ENCODE measurements at regions not wholly inside any gene's neighbourhood (a gene's known extent, or its start where the extent isn't known, plus 50 kb on each side); places are given as distances from the start of the nearest gene placed in this dataset.

DNA sequence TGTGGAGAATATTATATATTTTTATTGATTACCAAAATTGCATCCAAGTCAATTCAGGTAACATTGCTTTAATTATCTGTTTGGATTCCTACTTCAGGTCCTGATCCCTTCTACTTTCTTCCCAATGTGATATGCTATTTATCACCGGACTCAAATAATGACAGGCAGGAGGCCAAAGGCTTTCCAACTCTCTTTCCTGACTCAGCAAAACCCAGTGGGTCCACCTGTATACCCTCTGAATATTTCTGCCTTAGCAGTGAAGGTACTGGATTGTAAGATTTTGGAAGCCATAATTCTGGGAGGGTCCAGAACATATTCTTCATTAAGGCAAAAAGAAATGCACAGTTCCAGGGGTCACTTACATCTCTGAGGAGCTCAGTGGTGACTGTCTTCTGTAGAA, 260.2 kb upstream of the UBASH3B start:
- TF ChIP-seq, protein P1, sequence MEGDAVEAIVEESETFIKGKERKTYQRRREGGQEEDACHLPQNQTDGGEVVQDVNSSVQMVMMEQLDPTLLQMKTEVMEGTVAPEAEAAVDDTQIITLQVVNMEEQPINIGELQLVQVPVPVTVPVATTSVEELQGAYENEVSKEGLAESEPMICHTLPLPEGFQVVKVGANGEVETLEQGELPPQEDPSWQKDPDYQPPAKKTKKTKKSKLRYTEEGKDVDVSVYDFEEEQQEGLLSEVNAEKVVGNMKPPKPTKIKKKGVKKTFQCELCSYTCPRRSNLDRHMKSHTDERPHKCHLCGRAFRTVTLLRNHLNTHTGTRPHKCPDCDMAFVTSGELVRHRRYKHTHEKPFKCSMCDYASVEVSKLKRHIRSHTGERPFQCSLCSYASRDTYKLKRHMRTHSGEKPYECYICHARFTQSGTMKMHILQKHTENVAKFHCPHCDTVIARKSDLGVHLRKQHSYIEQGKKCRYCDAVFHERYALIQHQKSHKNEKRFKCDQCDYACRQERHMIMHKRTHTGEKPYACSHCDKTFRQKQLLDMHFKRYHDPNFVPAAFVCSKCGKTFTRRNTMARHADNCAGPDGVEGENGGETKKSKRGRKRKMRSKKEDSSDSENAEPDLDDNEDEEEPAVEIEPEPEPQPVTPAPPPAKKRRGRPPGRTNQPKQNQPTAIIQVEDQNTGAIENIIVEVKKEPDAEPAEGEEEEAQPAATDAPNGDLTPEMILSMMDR (conservative IDR thresholded peaks at IDR 0.05; ENCODE audit: control insufficient read depth, insufficient read depth, low read depth, low read length), result no peak
- no peak overlapping the region for H3K4me3 ChIP-seq (ENCODE audit: control insufficient read depth, low read depth, low read length)
- DNase-seq (ENCODE audit: low read depth), result no peak

DNA sequence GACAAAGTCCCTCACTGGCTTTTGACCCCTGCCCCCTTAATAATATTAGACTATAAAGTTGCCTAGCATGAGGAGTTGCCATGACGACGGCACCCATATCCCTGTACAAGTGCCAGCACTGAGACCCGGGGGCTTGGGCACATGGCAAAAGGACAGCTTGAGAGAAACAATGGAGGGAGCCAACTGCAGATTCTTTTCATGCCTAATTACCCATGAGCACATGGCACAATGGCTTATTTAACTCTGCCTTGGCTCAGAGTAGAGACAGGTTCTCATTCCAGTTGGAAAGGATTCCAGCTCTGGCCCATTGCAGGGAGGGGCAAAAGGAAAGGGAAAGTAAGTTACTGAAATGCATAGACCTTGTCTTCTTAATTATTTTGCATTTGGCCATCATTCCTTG, 261.2 kb upstream of the UBASH3B start:
- TF ChIP-seq, protein P1 (conservative IDR thresholded peaks at IDR 0.05; ENCODE audit: control insufficient read depth, insufficient read depth, low read depth, low read length), result no peak
- H3K4me3 ChIP-seq (ENCODE audit: control insufficient read depth, low read depth, low read length), result no peak overlapping the region
- no peak for DNase-seq (ENCODE audit: low read depth)

DNA sequence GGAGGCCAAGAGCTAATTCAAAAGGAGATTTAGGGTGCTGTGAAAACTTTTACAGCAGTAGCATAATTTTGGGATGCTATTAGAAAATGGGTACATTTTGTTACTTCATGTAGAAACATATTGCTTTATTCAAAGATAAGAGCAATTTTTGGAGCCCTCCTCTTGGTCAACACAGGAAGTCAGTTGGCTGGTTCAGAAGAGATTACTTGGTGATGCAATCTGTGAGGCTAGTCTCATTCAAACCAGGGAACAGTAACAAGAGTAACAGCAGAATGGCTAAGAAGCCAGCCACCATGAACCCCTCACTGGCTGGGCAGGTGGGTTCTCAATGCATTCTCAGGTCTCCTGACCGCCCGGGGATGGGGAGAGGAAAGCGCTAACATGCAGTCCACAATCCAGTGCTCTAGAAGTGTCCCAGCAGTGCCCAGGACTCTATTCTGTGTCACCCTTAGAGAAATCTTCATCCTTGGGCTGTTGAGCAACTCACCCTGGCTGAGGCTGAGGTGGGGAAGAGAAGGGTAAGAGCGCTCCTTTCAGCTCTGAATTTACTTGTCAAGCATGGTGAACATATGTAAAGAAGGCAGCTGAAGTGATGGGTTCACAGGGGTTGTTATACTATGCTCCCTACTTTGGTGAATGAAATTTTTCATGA, 262.2 kb upstream of the UBASH3B start:
- H3K4me3 ChIP-seq (ENCODE audit: control insufficient read depth, low read depth, low read length), result no peak overlapping the region
- TF ChIP-seq, protein P1 (conservative IDR thresholded peaks at IDR 0.05; ENCODE audit: control insufficient read depth, insufficient read depth, low read depth, low read length), result no peak
- DNase-seq (ENCODE audit: low read depth), result no peak

DNA sequence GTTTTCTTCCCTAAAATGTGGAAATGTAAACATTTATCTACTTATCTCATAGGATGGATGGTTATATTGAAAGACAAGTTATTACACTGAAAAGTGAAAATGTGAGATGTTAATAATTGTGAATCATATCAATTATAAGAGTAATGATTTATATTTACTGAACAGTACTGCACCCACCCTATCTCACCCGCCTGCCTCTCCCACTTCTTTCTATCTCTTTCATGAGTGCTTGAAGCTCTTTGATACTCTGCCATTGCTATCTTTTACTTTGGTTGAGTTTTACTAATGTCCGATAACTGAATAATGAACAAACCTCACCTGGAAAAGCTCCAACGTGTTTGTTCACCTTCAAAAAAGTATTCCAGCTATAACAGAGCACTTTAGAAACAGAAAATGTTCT, 263.0 kb upstream of the UBASH3B start:
- TF ChIP-seq, protein P1 (conservative IDR thresholded peaks at IDR 0.05; ENCODE audit: control insufficient read depth, insufficient read depth, low read depth, low read length), result no peak
- H3K4me3 ChIP-seq (ENCODE audit: control insufficient read depth, low read depth, low read length), result no peak overlapping the region
- no peak for DNase-seq (ENCODE audit: low read depth)

DNA sequence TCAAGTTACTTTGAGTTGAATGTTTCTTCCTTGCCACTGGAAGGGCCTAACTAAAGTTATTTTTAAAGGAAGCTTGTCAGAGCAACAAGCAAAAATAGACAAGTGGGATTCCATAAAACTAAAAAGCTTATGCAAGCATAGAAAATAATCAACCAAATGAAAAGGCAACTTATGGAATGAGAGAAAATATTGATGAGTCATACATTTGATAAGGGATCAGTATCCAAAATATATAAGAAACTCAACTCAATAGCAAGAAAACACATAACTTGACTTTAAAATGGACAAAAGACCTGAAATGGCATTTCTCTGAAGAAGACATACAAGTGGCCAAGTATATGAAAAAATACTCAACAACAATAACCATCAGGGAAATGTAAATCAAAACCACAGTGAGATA, 264.5 kb upstream of the UBASH3B start:
- TF ChIP-seq, protein P1 (conservative IDR thresholded peaks at IDR 0.05; ENCODE audit: control insufficient read depth, insufficient read depth, low read depth, low read length), result no peak
- H3K4me3 ChIP-seq (ENCODE audit: control insufficient read depth, low read depth, low read length), result no peak overlapping the region

DNA sequence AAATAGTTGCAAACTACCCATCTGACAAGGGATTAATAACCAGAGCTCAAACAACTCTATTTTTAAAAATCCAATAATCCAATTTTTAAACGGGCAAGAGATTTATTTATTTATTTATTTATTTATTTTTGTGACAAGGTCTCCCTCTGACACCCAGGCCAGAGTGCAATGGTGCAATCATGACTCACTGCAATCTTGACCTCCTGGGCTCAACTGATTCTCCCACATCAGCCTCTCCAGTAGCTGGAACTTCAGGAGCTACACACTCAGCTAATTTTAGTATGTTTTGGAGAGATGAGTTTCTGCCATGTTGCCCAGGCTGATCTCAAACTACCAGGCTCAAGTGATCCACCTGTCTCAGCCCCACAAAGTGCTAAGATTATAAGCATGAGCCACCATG, 267.2 kb upstream of the BLID start:
- TF ChIP-seq, protein P1 (conservative IDR thresholded peaks at IDR 0.05; ENCODE audit: control insufficient read depth, insufficient read depth, low read depth, low read length), result no peak
- DNase-seq (ENCODE audit: low read depth), result no peak
- H3K4me3 ChIP-seq (ENCODE audit: control insufficient read depth, low read depth, low read length), result no peak overlapping the region

More for the DNA sequence above, 264.5 kb upstream of the UBASH3B start:
- DNase-seq (ENCODE audit: low read depth), result no peak

Measured in fibroblast of mammary gland (primary cell).